ENCODE measurements at regions not wholly inside any gene's neighbourhood (a gene's known extent, or its start where the extent isn't known, plus 50 kb on each side); places are given as distances from the start of the nearest gene placed in this dataset.

DNA sequence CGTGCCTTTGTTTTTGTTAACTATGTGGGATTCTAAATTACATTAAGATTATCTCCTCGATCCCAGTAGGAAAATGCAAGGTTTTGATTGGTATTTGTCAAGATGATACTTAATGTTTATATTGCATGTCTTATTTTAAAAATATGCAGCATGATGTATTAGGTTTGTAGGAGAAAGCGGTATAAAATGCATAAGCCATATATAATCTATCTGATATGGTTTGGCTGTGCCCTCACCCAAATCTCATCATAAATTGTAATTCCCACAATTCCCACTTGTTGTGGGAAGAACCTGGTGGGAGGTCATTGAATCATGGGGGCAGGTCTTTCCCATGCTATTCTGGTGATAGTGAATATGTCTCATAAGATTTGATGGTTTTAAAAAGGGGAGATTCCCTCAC, 198.1 kb upstream of the NCAM2 start:
- ChIA-PET CTCF (no interaction called here), RAD21 (ENCODE audit: low non-redundant PET in 1 of 2, low total read pairs in 2 of 2, uncharacterized antibody in 2 of 2, unreplicated experiment in 2 of 2) (no interaction called here)
- intact Hi-C loops (cut with micrococcal nuclease): no loop called here

More for the DNA sequence above, 198.1 kb upstream of the NCAM2 start:
- no peak overlapping the region for H3K4me2 ChIP-seq (ENCODE audit: low read length)
- no TSS peak for BruUV-seq (replicated peaks)
- no peaks in the 10 kb centered on the region for H4K20me1 ChIP-seq (ENCODE audit: insufficient read depth)
- H3K9me3 ChIP-seq (ENCODE audit: control insufficient read depth in 1 of 2, insufficient read depth in 1 of 2, low read depth in 1 of 2, low read length in 2 of 2): peaks cover 16 to 35% of the 10 kb centered on the region in 2 experiments; a peak in 3 of 4 replicates
- no peaks in the 10 kb centered on the region for H3K9me2 ChIP-seq (ENCODE audit: insufficient read depth)
- H3K4me1 ChIP-seq (ENCODE audit: control insufficient read depth in 1 of 2, insufficient read depth in 2 of 2, low read length in 2 of 2): no peaks in the 10 kb centered on the region
- H3K4me3 ChIP-seq (replicated peaks in 1 of 2; ENCODE audit: low read depth in 1 of 2, low read length in 2 of 2): no peak overlapping the region
- DNase-seq (ENCODE audit: low read depth, low spot score): no peak
- no peak overlapping the region for H3K9ac ChIP-seq (ENCODE audit: low read length)
- TF ChIP-seq POLR2A (IDR thresholded peaks at IDR 0.05; ENCODE audit: borderline replicate concordance, extremely low read depth, insufficient read depth, insufficient read length): no peak
- TF ChIP-seq SP1 (IDR thresholded peaks at IDR 0.05; ENCODE audit: low read depth): no peak
- TF ChIP-seq EZH2phosphoT487 (IDR thresholded peaks at IDR 0.05; ENCODE audit: borderline replicate concordance): no peak
- TF ChIP-seq CBX3 (IDR thresholded peaks at IDR 0.05; ENCODE audit: low read depth): no peak
- TF ChIP-seq, protein P1, sequence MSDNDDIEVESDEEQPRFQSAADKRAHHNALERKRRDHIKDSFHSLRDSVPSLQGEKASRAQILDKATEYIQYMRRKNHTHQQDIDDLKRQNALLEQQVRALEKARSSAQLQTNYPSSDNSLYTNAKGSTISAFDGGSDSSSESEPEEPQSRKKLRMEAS (IDR thresholded peaks at IDR 0.05): no peak
- no peak for TF ChIP-seq JUND (IDR thresholded peaks at IDR 0.05)
- TF ChIP-seq EZH2 (IDR thresholded peaks at IDR 0.05): no peak
- TF ChIP-seq RAD21 (IDR thresholded peaks at IDR 0.05; ENCODE audit: low read depth): no peak
- no peak for TF ChIP-seq ELF1 (IDR thresholded peaks at IDR 0.05; ENCODE audit: borderline replicate concordance, low read depth)
- TF ChIP-seq, protein P2, sequence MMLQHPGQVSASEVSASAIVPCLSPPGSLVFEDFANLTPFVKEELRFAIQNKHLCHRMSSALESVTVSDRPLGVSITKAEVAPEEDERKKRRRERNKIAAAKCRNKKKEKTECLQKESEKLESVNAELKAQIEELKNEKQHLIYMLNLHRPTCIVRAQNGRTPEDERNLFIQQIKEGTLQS (IDR thresholded peaks at IDR 0.05): no peak
- TF ChIP-seq EGR1 (IDR thresholded peaks at IDR 0.05; ENCODE audit: low read depth): no peak
- TF ChIP-seq, protein P3, sequence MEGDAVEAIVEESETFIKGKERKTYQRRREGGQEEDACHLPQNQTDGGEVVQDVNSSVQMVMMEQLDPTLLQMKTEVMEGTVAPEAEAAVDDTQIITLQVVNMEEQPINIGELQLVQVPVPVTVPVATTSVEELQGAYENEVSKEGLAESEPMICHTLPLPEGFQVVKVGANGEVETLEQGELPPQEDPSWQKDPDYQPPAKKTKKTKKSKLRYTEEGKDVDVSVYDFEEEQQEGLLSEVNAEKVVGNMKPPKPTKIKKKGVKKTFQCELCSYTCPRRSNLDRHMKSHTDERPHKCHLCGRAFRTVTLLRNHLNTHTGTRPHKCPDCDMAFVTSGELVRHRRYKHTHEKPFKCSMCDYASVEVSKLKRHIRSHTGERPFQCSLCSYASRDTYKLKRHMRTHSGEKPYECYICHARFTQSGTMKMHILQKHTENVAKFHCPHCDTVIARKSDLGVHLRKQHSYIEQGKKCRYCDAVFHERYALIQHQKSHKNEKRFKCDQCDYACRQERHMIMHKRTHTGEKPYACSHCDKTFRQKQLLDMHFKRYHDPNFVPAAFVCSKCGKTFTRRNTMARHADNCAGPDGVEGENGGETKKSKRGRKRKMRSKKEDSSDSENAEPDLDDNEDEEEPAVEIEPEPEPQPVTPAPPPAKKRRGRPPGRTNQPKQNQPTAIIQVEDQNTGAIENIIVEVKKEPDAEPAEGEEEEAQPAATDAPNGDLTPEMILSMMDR (IDR thresholded peaks at IDR 0.05 in 2 of 3, conservative IDR thresholded peaks at IDR 0.05 in 1 of 3; ENCODE audit: borderline replicate concordance in 1 of 3, insufficient read depth in 1 of 3, low read depth in 2 of 3, low read length in 2 of 3): no peak
- no peak for TF ChIP-seq POLR2AphosphoS5 (IDR thresholded peaks at IDR 0.05; ENCODE audit: low read depth, low read length)
- no peak for TF ChIP-seq SIN3A (IDR thresholded peaks at IDR 0.05; ENCODE audit: low read depth)
- TF ChIP-seq TCF7L2 (IDR thresholded peaks at IDR 0.05; ENCODE audit: borderline replicate concordance, extremely low read depth, insufficient read depth, insufficient read length): no peak
- no peak for TF ChIP-seq CEBPB (IDR thresholded peaks at IDR 0.05; ENCODE audit: low read depth)
- TF ChIP-seq ZFX (IDR thresholded peaks at IDR 0.05): no peak
- TF ChIP-seq, protein P4, sequence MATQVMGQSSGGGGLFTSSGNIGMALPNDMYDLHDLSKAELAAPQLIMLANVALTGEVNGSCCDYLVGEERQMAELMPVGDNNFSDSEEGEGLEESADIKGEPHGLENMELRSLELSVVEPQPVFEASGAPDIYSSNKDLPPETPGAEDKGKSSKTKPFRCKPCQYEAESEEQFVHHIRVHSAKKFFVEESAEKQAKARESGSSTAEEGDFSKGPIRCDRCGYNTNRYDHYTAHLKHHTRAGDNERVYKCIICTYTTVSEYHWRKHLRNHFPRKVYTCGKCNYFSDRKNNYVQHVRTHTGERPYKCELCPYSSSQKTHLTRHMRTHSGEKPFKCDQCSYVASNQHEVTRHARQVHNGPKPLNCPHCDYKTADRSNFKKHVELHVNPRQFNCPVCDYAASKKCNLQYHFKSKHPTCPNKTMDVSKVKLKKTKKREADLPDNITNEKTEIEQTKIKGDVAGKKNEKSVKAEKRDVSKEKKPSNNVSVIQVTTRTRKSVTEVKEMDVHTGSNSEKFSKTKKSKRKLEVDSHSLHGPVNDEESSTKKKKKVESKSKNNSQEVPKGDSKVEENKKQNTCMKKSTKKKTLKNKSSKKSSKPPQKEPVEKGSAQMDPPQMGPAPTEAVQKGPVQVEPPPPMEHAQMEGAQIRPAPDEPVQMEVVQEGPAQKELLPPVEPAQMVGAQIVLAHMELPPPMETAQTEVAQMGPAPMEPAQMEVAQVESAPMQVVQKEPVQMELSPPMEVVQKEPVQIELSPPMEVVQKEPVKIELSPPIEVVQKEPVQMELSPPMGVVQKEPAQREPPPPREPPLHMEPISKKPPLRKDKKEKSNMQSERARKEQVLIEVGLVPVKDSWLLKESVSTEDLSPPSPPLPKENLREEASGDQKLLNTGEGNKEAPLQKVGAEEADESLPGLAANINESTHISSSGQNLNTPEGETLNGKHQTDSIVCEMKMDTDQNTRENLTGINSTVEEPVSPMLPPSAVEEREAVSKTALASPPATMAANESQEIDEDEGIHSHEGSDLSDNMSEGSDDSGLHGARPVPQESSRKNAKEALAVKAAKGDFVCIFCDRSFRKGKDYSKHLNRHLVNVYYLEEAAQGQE (IDR thresholded peaks at IDR 0.05; ENCODE audit: low read depth): no peak
- ATAC-seq: no peak
- no peak overlapping the region for H3K27ac ChIP-seq (ENCODE audit: low read depth, low read length)
- H2AFZ ChIP-seq (ENCODE audit: low read depth, low read length, poor library complexity, severe bottlenecking): no peak overlapping the region
- no peaks in the 10 kb centered on the region for H3K79me2 ChIP-seq (ENCODE audit: insufficient read depth, low read length)
- H3K27me3 ChIP-seq (ENCODE audit: insufficient read depth, low read length): no peaks in the 10 kb centered on the region
- no peaks in the 10 kb centered on the region for H3K36me3 ChIP-seq (ENCODE audit: control insufficient read depth in 1 of 2, insufficient read depth in 2 of 2, low read length in 2 of 2)
- POLR2A ChIA-PET: no interaction called here

Data from HCT116 (cell line).